NB4 (cell line): ENCODE measurements at regions not wholly inside any gene's neighbourhood (a gene's known extent, or its start where the extent isn't known, plus 50 kb on each side); places are given as distances from the start of the nearest gene placed in this dataset.

Source experiments
- TF ChIP-seq, protein P1 (sequence below): IDR thresholded peaks from one replicate; pipeline ENCODE4 v1.5.1; 2012; ENCODE audit warnings: low read depth, low read length
- TF ChIP-seq, protein P2 (sequence below): IDR thresholded peaks from 2 replicates; pipeline ENCODE4 v1.6.1; 2011; ENCODE audit warnings: low read depth, low read length

DNA sequence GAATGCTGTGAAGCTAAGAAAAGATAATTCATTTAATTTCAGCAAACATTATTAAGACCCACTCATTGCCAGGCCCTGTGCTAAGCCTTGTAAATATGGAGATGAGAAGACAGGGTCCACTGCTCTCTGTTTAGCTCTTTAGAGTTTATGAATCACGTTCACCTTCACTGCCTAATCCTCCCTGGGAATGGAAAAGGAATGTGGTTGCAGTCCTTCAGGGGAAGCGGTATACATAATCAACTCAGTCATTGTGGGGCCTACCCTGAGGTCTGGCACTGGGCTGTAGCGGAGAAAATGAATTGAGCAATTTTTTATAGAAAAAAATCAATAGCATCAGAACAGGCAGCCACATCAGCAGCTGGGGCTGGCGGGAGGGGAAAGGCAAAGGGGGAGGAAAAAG is 412.1 kb upstream of the NFIA start:
- TF ChIP-seq, protein P1, sequence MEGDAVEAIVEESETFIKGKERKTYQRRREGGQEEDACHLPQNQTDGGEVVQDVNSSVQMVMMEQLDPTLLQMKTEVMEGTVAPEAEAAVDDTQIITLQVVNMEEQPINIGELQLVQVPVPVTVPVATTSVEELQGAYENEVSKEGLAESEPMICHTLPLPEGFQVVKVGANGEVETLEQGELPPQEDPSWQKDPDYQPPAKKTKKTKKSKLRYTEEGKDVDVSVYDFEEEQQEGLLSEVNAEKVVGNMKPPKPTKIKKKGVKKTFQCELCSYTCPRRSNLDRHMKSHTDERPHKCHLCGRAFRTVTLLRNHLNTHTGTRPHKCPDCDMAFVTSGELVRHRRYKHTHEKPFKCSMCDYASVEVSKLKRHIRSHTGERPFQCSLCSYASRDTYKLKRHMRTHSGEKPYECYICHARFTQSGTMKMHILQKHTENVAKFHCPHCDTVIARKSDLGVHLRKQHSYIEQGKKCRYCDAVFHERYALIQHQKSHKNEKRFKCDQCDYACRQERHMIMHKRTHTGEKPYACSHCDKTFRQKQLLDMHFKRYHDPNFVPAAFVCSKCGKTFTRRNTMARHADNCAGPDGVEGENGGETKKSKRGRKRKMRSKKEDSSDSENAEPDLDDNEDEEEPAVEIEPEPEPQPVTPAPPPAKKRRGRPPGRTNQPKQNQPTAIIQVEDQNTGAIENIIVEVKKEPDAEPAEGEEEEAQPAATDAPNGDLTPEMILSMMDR = no peak
- TF ChIP-seq, protein P2, sequence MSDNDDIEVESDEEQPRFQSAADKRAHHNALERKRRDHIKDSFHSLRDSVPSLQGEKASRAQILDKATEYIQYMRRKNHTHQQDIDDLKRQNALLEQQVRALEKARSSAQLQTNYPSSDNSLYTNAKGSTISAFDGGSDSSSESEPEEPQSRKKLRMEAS = no peak
